HK-2 (cell line): ENCODE measurements at regions not wholly inside any gene's neighbourhood (a gene's known extent, or its start where the extent isn't known, plus 50 kb on each side); places are given as distances from the start of the nearest gene placed in this dataset.
"Not testable (repeated sequence)": the region's sequence is repeated elsewhere in the genome, so short reads cannot be mapped to it uniquely, and the experiment has no call there.

Experiments used
- DNase-seq: peaks from one replicate; pipeline ENCODE4 v3.0.0-alpha.2; 2018; ENCODE audit not compliant: unreplicated experiment

GRCh38 chr12:13442457-13442856 lies 245.9 kb downstream of the EMP1 start:
- no peak for DNase-seq

GRCh38 chr12:13440844-13441243 lies 244.3 kb downstream of the EMP1 start:
- DNase-seq, result no peak

GRCh38 chr12:13437541-13437940 lies 241.0 kb downstream of the EMP1 start:
- DNase-seq, result no peak

GRCh38 chr12:13436696-13437391 lies 240.3 kb downstream of the EMP1 start:
- DNase-seq, result no peak

- no peak for DNase-seq
Observed at GRCh38 chr12:13436182-13436581, 239.7 kb downstream of the EMP1 start.

- DNase-seq, result no peak
Observed at GRCh38 chr12:13435235-13435933, 238.9 kb downstream of the EMP1 start.

GRCh38 chr12:13433768-13434167 lies 237.2 kb downstream of the EMP1 start:
- DNase-seq, result no peak

- no peak for DNase-seq
Observed at GRCh38 chr12:13431041-13431440, 234.5 kb downstream of the EMP1 start.

GRCh38 chr12:13428538-13429265 lies 232.2 kb downstream of the EMP1 start:
- no peak for DNase-seq

GRCh38 chr12:13425766-13426165 lies 229.2 kb downstream of the EMP1 start:
- peak; percentile 59 for DNase-seq

GRCh38 chr12:13422291-13422690 lies 225.8 kb downstream of the EMP1 start:
- no peak for DNase-seq

- no peak for DNase-seq
Observed at GRCh38 chr12:13417516-13417915, 221.0 kb downstream of the EMP1 start.

GRCh38 chr12:13411287-13411686 lies 214.8 kb downstream of the EMP1 start:
- DNase-seq, result no peak

- DNase-seq, result no peak
Observed at GRCh38 chr12:13405961-13406703, 209.6 kb downstream of the EMP1 start.

- DNase-seq, result no peak
Observed at GRCh38 chr12:13404631-13405473, 208.3 kb downstream of the EMP1 start.

GRCh38 chr12:13404111-13404628 lies 207.6 kb downstream of the EMP1 start:
- DNase-seq, result no peak

GRCh38 chr12:13391375-13391774 lies 194.8 kb downstream of the EMP1 start:
- not testable (repeated sequence) for DNase-seq

GRCh38 chr12:13390918-13391317 lies 194.4 kb downstream of the EMP1 start:
- no peak for DNase-seq

GRCh38 chr12:13390381-13390861 lies 193.9 kb downstream of the EMP1 start:
- DNase-seq, result peak; percentile 57

- no peak for DNase-seq
Observed at GRCh38 chr12:13387101-13387500, 190.6 kb downstream of the EMP1 start.
